H1 (cell line): ENCODE measurements at regions not wholly inside any gene's neighbourhood (a gene's known extent, or its start where the extent isn't known, plus 50 kb on each side); places are given as distances from the start of the nearest gene placed in this dataset.

ENCODE experiments used
- CTCF ChIA-PET: fragments of 300-600 bp; sonication (Branson Sonifier 250); formaldehyde crosslinking; loops from one replicate; lab custom pipeline; 2021; ENCODE audit not compliant: partially characterized antibody; lab: Charles Lee
- POLR2A ChIA-PET: fragments of 300-600 bp; sonication (Branson Sonifier 250); formaldehyde crosslinking; loops from one replicate; lab custom pipeline; 2021; ENCODE audit warnings: inconsistent platforms; ENCODE audit not compliant: partially characterized antibody; lab: Charles Lee
- DNase-seq, 2 experiments: peaks; one replicate each; pipeline versions ENCODE4 v3.0.0 to v3.0.0-alpha.2; 2010 to 2022; ENCODE audit warnings: low spot score in 2 of 2, low read depth in 1 of 2, mixed read lengths in 1 of 2
- FAIRE-seq: peaks from 2 replicates; lab custom pipeline; 2011; peaks lifted over from hg19 to GRCh38; lab: Jason Lieb, UNC
- H2AFZ ChIP-seq: 2 replicates; pipeline ENCODE4 v1.8.1; 2012; ENCODE audit warnings: low read length, inconsistent platforms
- H2AK5ac ChIP-seq: 2 replicates; pipeline ENCODE4 v1.6.1; 2013; ENCODE audit warnings: low read depth, low read length
- H2BK120ac ChIP-seq: replicated peaks from 2 replicates; pipeline ENCODE3; 2013; ENCODE audit warnings: low read depth, low read length, inconsistent platforms
- H2BK12ac ChIP-seq: 2 replicates; pipeline ENCODE4 v1.6.1; 2013; ENCODE audit warnings: low read depth, low read length
- H2BK15ac ChIP-seq: 2 replicates; pipeline ENCODE4 v1.6.1; 2013; ENCODE audit warnings: low read length
- H2BK20ac ChIP-seq: 2 replicates; pipeline ENCODE4 v1.6.1; 2013; ENCODE audit warnings: low read length
- H2BK5ac ChIP-seq: 2 replicates; pipeline ENCODE4 v1.6.1; 2013; ENCODE audit warnings: low read depth, low read length
- H3K14ac ChIP-seq: 2 replicates; pipeline ENCODE4 v1.6.1; 2013; ENCODE audit warnings: inconsistent platforms; ENCODE audit not compliant: insufficient read length
- H3K18ac ChIP-seq: 2 replicates; pipeline ENCODE4 v1.6.1; 2013; ENCODE audit warnings: low read length; ENCODE audit errors: extremely low read depth
- H3K23ac ChIP-seq: 2 replicates; pipeline ENCODE4 v1.6.1; 2013; ENCODE audit warnings: inconsistent platforms; ENCODE audit not compliant: insufficient read length
- H3K23me2 ChIP-seq: 2 replicates; pipeline ENCODE4 v1.6.1; 2013; ENCODE audit warnings: low read depth, low read length
- H3K27ac ChIP-seq: 2 replicates; pipeline ENCODE4 v1.6.1; 2011; ENCODE audit warnings: low read depth, low read length, inconsistent platforms
- H3K27me3 ChIP-seq, 4 experiments: replicated peaks in 1 of 4; 1 replicate in 1 of 4; 2 replicates in 3 of 4; pipeline versions ENCODE4 v1.6.1 to v1.8.1; 2011 to 2013; ENCODE audit warnings: low read length in 3 of 4, mild to moderate bottlenecking in 3 of 4, inconsistent platforms in 2 of 4, mixed read lengths in 2 of 4, moderate library complexity in 1 of 4; ENCODE audit not compliant: control insufficient read depth in 3 of 4, insufficient read depth in 3 of 4; ENCODE audit errors: extremely low read depth in 1 of 4
- H3K36me3 ChIP-seq, 4 experiments: 2 replicates each; pipeline versions ENCODE4 v1.6.1 to v1.8.1; 2011 to 2013; ENCODE audit warnings: mild to moderate bottlenecking in 4 of 4, low read length in 3 of 4, moderate library complexity in 2 of 4, control low read depth in 1 of 4, inconsistent platforms in 1 of 4; ENCODE audit not compliant: insufficient read depth in 4 of 4, control insufficient read depth in 2 of 4
- H3K4ac ChIP-seq: replicated peaks from 2 replicates; pipeline ENCODE3; 2013; ENCODE audit warnings: low read length, low read depth, mixed read lengths, inconsistent platforms; ENCODE audit not compliant: insufficient read length
- H3K4me1 ChIP-seq, 4 experiments: replicated peaks in 1 of 4; 1 replicate in 1 of 4; 2 replicates in 3 of 4; pipeline versions ENCODE4 v1.6.1 to v1.8.1; 2011 to 2013; ENCODE audit warnings: low read length in 3 of 4, inconsistent platforms in 2 of 4, mixed read lengths in 1 of 4; ENCODE audit not compliant: insufficient read depth in 4 of 4, control insufficient read depth in 3 of 4
- H3K4me2 ChIP-seq, 2 experiments: 2 replicates each; pipeline versions ENCODE4 v1.6.1 to v1.8.1; 2011 to 2013; ENCODE audit warnings: low read depth in 2 of 2, low read length in 2 of 2, control low read depth in 1 of 2, inconsistent platforms in 1 of 2, mild to moderate bottlenecking in 1 of 2; ENCODE audit not compliant: insufficient read depth in 1 of 2
- H3K4me3 ChIP-seq, 4 experiments: fragments of 200-600, 300-600 bp in 1 of 4; sonication (generic), shearing (Covaris generic), sonication (Bioruptor Twin) in 1 of 4; 2 replicates each; pipeline versions ENCODE4 v1.5.1 to v1.8.1; 2011 to 2016; ENCODE audit warnings: low read length in 4 of 4, low read depth in 3 of 4, control low read depth in 2 of 4, inconsistent platforms in 2 of 4, mild to moderate bottlenecking in 2 of 4, mixed read lengths in 1 of 4, moderate library complexity in 1 of 4; ENCODE audit not compliant: insufficient read depth in 2 of 4; ENCODE audit errors: extremely low read depth in 1 of 4
- H3K56ac ChIP-seq: replicated peaks from 2 replicates; pipeline ENCODE3; 2013; ENCODE audit warnings: low read depth, mild to moderate bottlenecking, mixed read lengths, low read length, inconsistent platforms; ENCODE audit not compliant: insufficient read length
- H3K79me1 ChIP-seq: 2 replicates; pipeline ENCODE4 v1.6.1; 2013; ENCODE audit warnings: low read depth, low read length, control low read depth
- H3K79me2 ChIP-seq, 2 experiments: 2 replicates each; pipeline versions ENCODE4 v1.6.1 to v1.8.1; 2012 to 2013; ENCODE audit warnings: low read length in 2 of 2, mild to moderate bottlenecking in 2 of 2, inconsistent platforms in 1 of 2; ENCODE audit not compliant: insufficient read depth in 2 of 2, control insufficient read depth in 1 of 2
- H3K9ac ChIP-seq, 4 experiments: replicated peaks in 1 of 4; 1 replicate in 1 of 4; 2 replicates in 3 of 4; pipeline versions ENCODE4 v1.6.1 to v1.8.1; 2011 to 2013; ENCODE audit warnings: low read depth in 3 of 4, low read length in 3 of 4, control low read depth in 2 of 4, mild to moderate bottlenecking in 2 of 4, moderate library complexity in 2 of 4, inconsistent platforms in 1 of 4; ENCODE audit errors: extremely low read depth in 1 of 4
- H3K9me3 ChIP-seq, 2 experiments: 2 replicates each; pipeline versions ENCODE4 v1.6.1 to v1.8.1; 2012 to 2013; ENCODE audit warnings: mild to moderate bottlenecking in 2 of 2, moderate library complexity in 2 of 2, control low read depth in 1 of 2, inconsistent platforms in 1 of 2, low read depth in 1 of 2, low read length in 1 of 2, mixed read lengths in 1 of 2; ENCODE audit not compliant: insufficient read depth in 2 of 2
- H4K20me1 ChIP-seq, 2 experiments: replicated peaks in 1 of 2; 2 replicates each; pipeline versions ENCODE3 to v1.8.1; 2011 to 2013; ENCODE audit warnings: inconsistent platforms in 2 of 2, low read length in 2 of 2, mild to moderate bottlenecking in 1 of 2; ENCODE audit not compliant: insufficient read depth in 2 of 2, control insufficient read depth in 1 of 2
- H4K5ac ChIP-seq: 2 replicates; pipeline ENCODE4 v1.6.1; 2013; ENCODE audit warnings: low read length, low read depth, mixed read lengths, inconsistent platforms; ENCODE audit not compliant: insufficient read length
- H4K8ac ChIP-seq: 2 replicates; pipeline ENCODE4 v1.8.0; 2013; ENCODE audit warnings: mild to moderate bottlenecking, moderate library complexity, low read length, inconsistent platforms; ENCODE audit not compliant: insufficient read depth; ENCODE audit errors: extremely low read depth
- H4K91ac ChIP-seq: replicated peaks from 2 replicates; pipeline ENCODE3; 2013; ENCODE audit warnings: low read length, mixed read lengths, inconsistent platforms; ENCODE audit not compliant: insufficient read length
- CBX5 ChIP-seq: fragments of 300-800, 300-1000 bp; sonication (generic); IDR thresholded peaks from 2 replicates; pipeline ENCODE4 v1.7.1; 2016; ENCODE audit warnings: antibody characterized with exemption, low read length, low read depth
- CTBP2 ChIP-seq: IDR thresholded peaks from 2 replicates; pipeline ENCODE4 v1.7.0; 2011; ENCODE audit warnings: borderline replicate concordance, mild to moderate bottlenecking, moderate library complexity, mixed read lengths, low read length; ENCODE audit not compliant: insufficient read depth, insufficient read length
- HDAC2 ChIP-seq, 2 experiments: fragments of 300-600 bp in 1 of 2; sonication (generic) in 1 of 2; IDR thresholded peaks; 2 replicates each; pipeline ENCODE4 v1.6.1; 2011 to 2012; ENCODE audit warnings: low read depth in 2 of 2, low read length in 2 of 2, mild to moderate bottlenecking in 2 of 2, moderate library complexity in 2 of 2, borderline replicate concordance in 1 of 2, inconsistent platforms in 1 of 2
- KDM4A ChIP-seq: IDR thresholded peaks from one replicate; pipeline ENCODE4 v1.7.1; 2012; ENCODE audit warnings: low read depth, mild to moderate bottlenecking, moderate library complexity, low read length, inconsistent platforms; ENCODE audit not compliant: severe bottlenecking
- NRF1 ChIP-seq: IDR thresholded peaks from 2 replicates; pipeline ENCODE4 v1.6.1; 2011; ENCODE audit warnings: mild to moderate bottlenecking, low read depth, low read length, improper control_type of control experiment
- POU5F1 ChIP-seq: IDR thresholded peaks from 2 replicates; pipeline ENCODE4 v1.6.1; 2011; ENCODE audit warnings: low read depth, mild to moderate bottlenecking, low read length, moderate library complexity
- RFX5 ChIP-seq: IDR thresholded peaks from 2 replicates; pipeline ENCODE4 v1.6.1; 2011; ENCODE audit warnings: low read depth, low read length, improper control_type of control experiment, borderline replicate concordance
- TAF7 ChIP-seq: optimal IDR thresholded peaks from 2 replicates; pipeline ENCODE3; 2011; ENCODE audit warnings: low read depth, mild to moderate bottlenecking, inconsistent platforms, low read length, moderate library complexity, borderline replicate concordance
- USF2 ChIP-seq: IDR thresholded peaks from 2 replicates; pipeline ENCODE4 v1.6.1; 2011; ENCODE audit warnings: low read length, improper control_type of control experiment
- WGBS, 2 experiments: shearing (Covaris generic) in 1 of 2; methylation state at CpG; one replicate each; pipeline versions ENCODE4 v1.1.6 to v1.1.7; 2013 to 2015; ENCODE audit warnings: low lambda C conversion rate in 2 of 2, mixed read lengths in 2 of 2, inconsistent platforms in 1 of 2, low coverage in 1 of 2, missing lambda C conversion rate in 1 of 2; ENCODE audit not compliant: insufficient replicate concordance in 2 of 2, insufficient coverage in 1 of 2, insufficient read length in 1 of 2; ENCODE audit errors: extremely low coverage in 1 of 2, missing lambda C conversion rate in 1 of 2; 5-methylcytosine and 5-hydroxymethylcytosine counted together

GRCh38 chr2:8553643-8554042 is 128.2 kb upstream of the ID2 start:
- no peak overlapping the region for H3K27ac ChIP-seq
- H3K18ac ChIP-seq: no peak overlapping the region
- ChIA-PET CTCF (interaction anchor here (0.6 to 1.0 kb wide), 4 partner anchors 10 to 882 kb away, joined by 3 to 4 read pairs (median 4); no protein-coding TSS in a partner anchor), POLR2A (no interaction called here)
- no peaks in the 10 kb centered on the region for H3K79me2 ChIP-seq
- no peak overlapping the region for H2BK5ac ChIP-seq
- H4K91ac ChIP-seq: no peak overlapping the region
- no peak overlapping the region for H3K4me2 ChIP-seq
- H3K4me3 ChIP-seq: no peak overlapping the region
- no peaks in the 10 kb centered on the region for H4K20me1 ChIP-seq
- H3K9ac ChIP-seq: no peak overlapping the region
- TF ChIP-seq POU5F1 (no peak), TAF7 (no peak), RFX5 (no peak), HDAC2 (IDR thresholded peaks at IDR 0.05; ENCODE audit: borderline replicate concordance in 1 of 2, low read depth in 2 of 2, low read length in 2 of 2) (no peak), CTBP2 (no peak), NRF1 (no peak), CBX5 (no peak), USF2 (no peak), KDM4A (no peak)
- H3K23ac ChIP-seq: no peak overlapping the region
- H3K9me3 ChIP-seq: peaks cover 0 to 2% of the 10 kb centered on the region in 2 experiments; a peak in 1 of 4 replicates
- no peak overlapping the region for H3K14ac ChIP-seq
- no peak overlapping the region for H4K5ac ChIP-seq
- H2BK20ac ChIP-seq: no peak overlapping the region
- no peaks in the 10 kb centered on the region for H3K27me3 ChIP-seq
- H3K36me3 ChIP-seq: no peaks in the 10 kb centered on the region
- no peak overlapping the region for H4K8ac ChIP-seq
- no peak overlapping the region for H2BK120ac ChIP-seq
- DNase-seq (no peak), FAIRE-seq (no peak)
- no peak overlapping the region for H2AFZ ChIP-seq
- H3K4me1 ChIP-seq: no peaks in the 10 kb centered on the region
- WGBS, 2 experiments: 92% methylated on average over 4 of the region's 4 CpGs; no CpG with 5 or more reads in 1 of the 2 experiments
- H2BK12ac ChIP-seq: no peak overlapping the region
- H2AK5ac ChIP-seq: no peak overlapping the region
- H3K4ac ChIP-seq: no peak overlapping the region
- no peaks in the 10 kb centered on the region; the same call in 1 of the 2 replicates for H3K79me1 ChIP-seq
- H3K23me2 ChIP-seq: no peaks in the 10 kb centered on the region
- no peak overlapping the region for H2BK15ac ChIP-seq
- no peak overlapping the region for H3K56ac ChIP-seq
